ENCODE measurements at regions not wholly inside any gene's neighbourhood (a gene's known extent, or its start where the extent isn't known, plus 50 kb on each side); places are given as distances from the start of the nearest gene placed in this dataset.
"Not testable (repeated sequence)": the region's sequence is repeated elsewhere in the genome, so short reads cannot be mapped to it uniquely, and the experiment has no call there.

DNA sequence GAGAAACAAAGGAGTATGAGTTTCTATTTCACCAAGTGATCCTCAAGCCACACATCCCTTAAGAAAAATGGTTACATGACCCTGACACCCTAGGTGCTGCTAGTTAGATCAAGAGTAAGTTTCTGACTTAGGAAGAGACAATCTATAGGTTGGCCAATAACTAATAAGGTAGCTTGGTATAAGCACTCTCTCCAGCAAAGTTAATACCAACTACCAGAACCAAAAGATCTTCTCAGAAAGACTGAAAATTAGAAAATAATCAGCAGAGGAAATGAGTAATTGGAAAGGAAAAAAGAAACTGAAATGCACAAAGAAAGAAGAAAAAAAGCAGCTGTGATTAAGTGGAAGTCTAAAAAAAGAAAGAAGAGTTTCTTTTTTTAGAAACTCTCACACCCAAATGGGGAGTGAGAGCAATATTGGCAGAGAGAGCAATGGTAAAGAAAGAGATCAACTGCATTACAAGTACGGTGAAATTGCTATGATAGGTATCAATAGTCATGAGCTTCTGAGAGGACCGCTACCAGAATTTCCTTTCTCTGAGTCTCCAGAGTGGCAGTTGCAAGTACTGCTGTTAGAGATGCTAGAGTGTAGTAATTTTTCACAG lies 195.5 kb downstream of the TMEM167A start:
- H3K27me3 ChIP-seq (ENCODE audit: insufficient read depth, poor library complexity, severe bottlenecking): no peaks in the 10 kb centered on the region
- no peak overlapping the region for H3K4me3 ChIP-seq (replicated peaks; ENCODE audit: insufficient read depth, low read length)
- TF ChIP-seq, protein P1, sequence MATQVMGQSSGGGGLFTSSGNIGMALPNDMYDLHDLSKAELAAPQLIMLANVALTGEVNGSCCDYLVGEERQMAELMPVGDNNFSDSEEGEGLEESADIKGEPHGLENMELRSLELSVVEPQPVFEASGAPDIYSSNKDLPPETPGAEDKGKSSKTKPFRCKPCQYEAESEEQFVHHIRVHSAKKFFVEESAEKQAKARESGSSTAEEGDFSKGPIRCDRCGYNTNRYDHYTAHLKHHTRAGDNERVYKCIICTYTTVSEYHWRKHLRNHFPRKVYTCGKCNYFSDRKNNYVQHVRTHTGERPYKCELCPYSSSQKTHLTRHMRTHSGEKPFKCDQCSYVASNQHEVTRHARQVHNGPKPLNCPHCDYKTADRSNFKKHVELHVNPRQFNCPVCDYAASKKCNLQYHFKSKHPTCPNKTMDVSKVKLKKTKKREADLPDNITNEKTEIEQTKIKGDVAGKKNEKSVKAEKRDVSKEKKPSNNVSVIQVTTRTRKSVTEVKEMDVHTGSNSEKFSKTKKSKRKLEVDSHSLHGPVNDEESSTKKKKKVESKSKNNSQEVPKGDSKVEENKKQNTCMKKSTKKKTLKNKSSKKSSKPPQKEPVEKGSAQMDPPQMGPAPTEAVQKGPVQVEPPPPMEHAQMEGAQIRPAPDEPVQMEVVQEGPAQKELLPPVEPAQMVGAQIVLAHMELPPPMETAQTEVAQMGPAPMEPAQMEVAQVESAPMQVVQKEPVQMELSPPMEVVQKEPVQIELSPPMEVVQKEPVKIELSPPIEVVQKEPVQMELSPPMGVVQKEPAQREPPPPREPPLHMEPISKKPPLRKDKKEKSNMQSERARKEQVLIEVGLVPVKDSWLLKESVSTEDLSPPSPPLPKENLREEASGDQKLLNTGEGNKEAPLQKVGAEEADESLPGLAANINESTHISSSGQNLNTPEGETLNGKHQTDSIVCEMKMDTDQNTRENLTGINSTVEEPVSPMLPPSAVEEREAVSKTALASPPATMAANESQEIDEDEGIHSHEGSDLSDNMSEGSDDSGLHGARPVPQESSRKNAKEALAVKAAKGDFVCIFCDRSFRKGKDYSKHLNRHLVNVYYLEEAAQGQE (IDR thresholded peaks at IDR 0.05; ENCODE audit: insufficient replicate concordance, low read depth): no peak
- TF ChIP-seq, protein P2, sequence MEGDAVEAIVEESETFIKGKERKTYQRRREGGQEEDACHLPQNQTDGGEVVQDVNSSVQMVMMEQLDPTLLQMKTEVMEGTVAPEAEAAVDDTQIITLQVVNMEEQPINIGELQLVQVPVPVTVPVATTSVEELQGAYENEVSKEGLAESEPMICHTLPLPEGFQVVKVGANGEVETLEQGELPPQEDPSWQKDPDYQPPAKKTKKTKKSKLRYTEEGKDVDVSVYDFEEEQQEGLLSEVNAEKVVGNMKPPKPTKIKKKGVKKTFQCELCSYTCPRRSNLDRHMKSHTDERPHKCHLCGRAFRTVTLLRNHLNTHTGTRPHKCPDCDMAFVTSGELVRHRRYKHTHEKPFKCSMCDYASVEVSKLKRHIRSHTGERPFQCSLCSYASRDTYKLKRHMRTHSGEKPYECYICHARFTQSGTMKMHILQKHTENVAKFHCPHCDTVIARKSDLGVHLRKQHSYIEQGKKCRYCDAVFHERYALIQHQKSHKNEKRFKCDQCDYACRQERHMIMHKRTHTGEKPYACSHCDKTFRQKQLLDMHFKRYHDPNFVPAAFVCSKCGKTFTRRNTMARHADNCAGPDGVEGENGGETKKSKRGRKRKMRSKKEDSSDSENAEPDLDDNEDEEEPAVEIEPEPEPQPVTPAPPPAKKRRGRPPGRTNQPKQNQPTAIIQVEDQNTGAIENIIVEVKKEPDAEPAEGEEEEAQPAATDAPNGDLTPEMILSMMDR (IDR thresholded peaks at IDR 0.05; ENCODE audit: insufficient read depth, low read length): no peak
- TF ChIP-seq POLR2AphosphoS5 (IDR thresholded peaks at IDR 0.05; ENCODE audit: low read depth): no peak
- TF ChIP-seq SPI1 (IDR thresholded peaks at IDR 0.05; ENCODE audit: borderline replicate concordance, low read depth): no peak
- TF ChIP-seq GABPA (IDR thresholded peaks at IDR 0.05; ENCODE audit: low read depth): no peak
- no peak for DNase-seq (ENCODE audit: low read depth in 1 of 2, low spot score in 1 of 2)
- H3K27ac ChIP-seq (replicated peaks): no peak overlapping the region

DNA sequence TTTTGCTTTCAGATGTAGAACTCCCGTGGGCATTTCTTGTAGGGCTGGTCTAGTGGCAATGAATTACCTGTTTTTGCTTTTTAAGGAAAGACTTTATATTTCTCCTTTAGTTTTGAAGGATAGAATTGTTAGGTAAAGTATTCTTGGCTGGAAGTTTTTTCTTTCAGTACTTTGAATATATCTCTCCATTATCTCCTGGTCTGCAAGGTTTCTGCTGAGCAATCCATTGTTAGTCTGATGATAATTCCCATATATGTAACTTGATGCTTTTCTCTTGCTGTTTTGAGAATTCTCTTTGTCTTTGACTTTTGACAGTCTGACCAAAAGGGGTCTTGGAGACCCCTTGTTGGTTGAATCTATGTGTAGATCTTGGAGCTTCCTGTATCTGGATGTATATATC lies 198.1 kb downstream of the TMEM167A start:
- no peaks in the 10 kb centered on the region for H3K27me3 ChIP-seq (ENCODE audit: insufficient read depth, poor library complexity, severe bottlenecking)
- no peak for TF ChIP-seq SPI1 (IDR thresholded peaks at IDR 0.05; ENCODE audit: borderline replicate concordance, low read depth)
- TF ChIP-seq, protein P2 (IDR thresholded peaks at IDR 0.05; ENCODE audit: insufficient read depth, low read length): no peak
- no peak for TF ChIP-seq GABPA (IDR thresholded peaks at IDR 0.05; ENCODE audit: low read depth)
- TF ChIP-seq, protein P1 (IDR thresholded peaks at IDR 0.05; ENCODE audit: insufficient replicate concordance, low read depth): no peak
- TF ChIP-seq POLR2AphosphoS5 (IDR thresholded peaks at IDR 0.05; ENCODE audit: low read depth): no peak
- H3K27ac ChIP-seq (replicated peaks): no peak overlapping the region
- no peak for DNase-seq (ENCODE audit: low read depth in 1 of 2, low spot score in 1 of 2)
- H3K4me3 ChIP-seq (replicated peaks; ENCODE audit: insufficient read depth, low read length): no peak overlapping the region

DNA sequence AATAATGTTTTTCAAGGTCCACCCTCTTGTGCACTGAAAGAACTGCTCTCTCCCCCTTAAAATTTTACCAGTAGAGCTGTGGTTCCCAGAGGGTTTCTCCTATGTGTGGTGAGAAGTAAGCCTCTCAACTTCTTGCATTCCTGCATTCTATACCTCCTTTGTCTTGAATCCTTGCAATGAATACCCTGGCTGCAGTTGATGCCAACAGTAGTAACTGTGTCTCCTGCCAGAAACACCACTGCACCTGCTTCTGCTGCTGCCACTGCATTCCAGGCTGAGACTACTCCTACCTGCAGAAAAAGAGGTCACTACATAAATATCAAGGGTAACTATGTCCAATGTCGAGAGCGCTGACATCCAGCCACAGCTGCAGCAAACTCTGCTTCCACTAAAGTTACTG lies 203.7 kb downstream of the TMEM167A start:
- Histone ChIP-seq H3K27me3 (ENCODE audit: insufficient read depth, poor library complexity, severe bottlenecking) (no peaks in the 10 kb centered on the region), H3K4me3 (replicated peaks; ENCODE audit: insufficient read depth, low read length) (no peak overlapping the region), H3K27ac (replicated peaks) (no peak overlapping the region)
- no peak for DNase-seq (ENCODE audit: low read depth in 1 of 2, low spot score in 1 of 2)
- no peak for TF ChIP-seq SPI1 (IDR thresholded peaks at IDR 0.05; ENCODE audit: borderline replicate concordance, low read depth)
- TF ChIP-seq, protein P2 (IDR thresholded peaks at IDR 0.05; ENCODE audit: insufficient read depth, low read length): no peak

DNA sequence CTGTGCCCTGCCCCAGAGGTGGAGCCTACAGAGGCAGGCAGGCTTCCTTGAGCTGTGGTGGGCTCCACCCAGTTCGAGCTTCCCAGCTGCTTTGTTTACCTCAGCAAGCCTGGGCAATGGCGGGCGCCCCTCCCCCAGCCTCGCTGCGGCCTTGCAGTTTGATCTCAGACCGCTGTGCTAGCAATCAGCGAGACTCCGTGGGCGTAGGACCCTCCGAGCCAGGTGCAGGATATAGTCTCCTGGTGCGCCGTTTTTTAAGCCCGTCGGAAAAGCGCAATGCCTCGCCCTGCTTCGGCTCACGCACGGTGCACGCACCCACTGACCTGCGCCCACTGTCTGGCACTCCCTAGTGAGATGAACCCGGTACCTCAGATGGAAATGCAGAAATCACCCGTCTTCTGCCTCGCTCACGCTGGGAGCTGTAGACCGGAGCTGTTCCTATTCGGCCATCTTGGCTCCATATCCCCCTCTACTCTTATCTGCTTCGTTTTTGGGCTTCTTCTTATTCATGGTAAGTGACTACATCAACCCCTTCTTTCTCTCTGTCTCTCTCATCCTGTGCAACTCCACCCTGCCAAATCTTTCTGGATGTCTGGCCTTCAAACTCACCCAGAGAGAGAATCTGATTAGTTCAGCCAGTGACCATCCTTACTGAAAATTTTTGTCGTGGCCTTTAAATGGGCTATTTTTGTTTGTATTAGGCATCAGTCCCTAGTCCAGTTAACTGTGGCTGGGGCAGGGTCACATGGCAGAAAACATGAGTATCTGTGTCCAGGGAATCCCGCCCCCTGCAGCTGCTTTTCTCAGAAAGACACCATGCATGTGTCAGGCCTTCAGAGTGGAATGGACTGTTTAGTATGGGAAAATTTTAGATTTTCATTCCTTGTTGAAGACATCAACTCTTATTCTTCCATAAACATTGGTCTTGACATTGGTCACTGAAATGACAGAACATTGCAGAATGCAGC lies 204.6 kb downstream of the TMEM167A start:
- not testable (repeated sequence) for H3K27ac ChIP-seq (replicated peaks); H3K27me3 ChIP-seq (ENCODE audit: insufficient read depth, poor library complexity, severe bottlenecking); DNase-seq (ENCODE audit: low read depth in 1 of 2, low spot score in 1 of 2); H3K4me3 ChIP-seq (replicated peaks; ENCODE audit: insufficient read depth, low read length)

Measured in HL-60 (cell line).